SK-N-SH (cell line): ENCODE measurements at regions not wholly inside any gene's neighbourhood (a gene's known extent, or its start where the extent isn't known, plus 50 kb on each side); places are given as distances from the start of the nearest gene placed in this dataset.

Experiments used
- CTCF ChIA-PET: fragments of 300-600, 350-600 bp; formaldehyde crosslinking; extraction: SDS; loops from one replicate; lab custom pipeline; 2021; lab: Yijun Ruan, JAX
- POLR2A ChIA-PET: fragments of 350-600 bp; sonication (Branson Sonifier 250); formaldehyde crosslinking; extraction: SDS; loops from one replicate; lab custom pipeline; 2020; ENCODE audit warnings: antibody characterized with exemption, inconsistent platforms; lab: Yijun Ruan, JAX
- DNase-seq: peaks from one replicate; pipeline ENCODE4 v3.0.0; 2012
- H2AFZ ChIP-seq: fragments of 200-600 bp; sonication (generic); 2 replicates; pipeline ENCODE4 v1.8.1; 2016; ENCODE audit warnings: antibody characterized with exemption, mild to moderate bottlenecking, low read depth
- H3F3A ChIP-seq: fragments of 200-600 bp; sonication (generic); replicated peaks from 2 replicates; pipeline ENCODE3; 2016; ENCODE audit warnings: antibody characterized with exemption, mild to moderate bottlenecking; ENCODE audit not compliant: insufficient read depth
- H3K27ac ChIP-seq, 2 experiments: fragments of 200-500 bp in 1 of 2; fragments of 200-600 bp in 1 of 2; sonication (Bioruptor generic) in 1 of 2; sonication (generic), shearing (Covaris generic) in 1 of 2; 2 replicates each; pipeline versions ENCODE4 v1.5.1 to v1.6.1; 2014 to 2016; ENCODE audit warnings: low read depth in 2 of 2, inconsistent platforms in 1 of 2, low read length in 1 of 2, mild to moderate bottlenecking in 1 of 2, mixed read lengths in 1 of 2
- H3K27me3 ChIP-seq: fragments of 200-600 bp; sonication (generic), shearing (Covaris generic); 2 replicates; pipeline ENCODE4 v1.6.1; 2016; ENCODE audit warnings: mixed run types; ENCODE audit not compliant: insufficient read depth
- H3K36me3 ChIP-seq, 2 experiments: fragments of 200-500 bp in 1 of 2; fragments of 200-600 bp in 1 of 2; sonication (Bioruptor generic) in 1 of 2; sonication (generic) in 1 of 2; replicated peaks in 1 of 2; 2 replicates each; pipeline versions ENCODE3 to v1.5.1; 2014 to 2016; ENCODE audit warnings: low read length in 1 of 2, mild to moderate bottlenecking in 1 of 2; ENCODE audit not compliant: insufficient read depth in 2 of 2, control insufficient read depth in 1 of 2
- H3K4me1 ChIP-seq, 2 experiments: fragments of 200-500 bp in 1 of 2; fragments of 200-600 bp in 1 of 2; sonication (Bioruptor generic) in 1 of 2; sonication (generic), shearing (Covaris generic) in 1 of 2; 2 replicates each; pipeline versions ENCODE4 v1.5.1 to v1.6.1; 2014 to 2016; ENCODE audit warnings: low read depth in 1 of 2, low read length in 1 of 2, mixed run types in 1 of 2; ENCODE audit not compliant: insufficient read depth in 2 of 2, control insufficient read depth in 1 of 2
- H3K4me2 ChIP-seq: fragments of 200-600 bp; sonication (generic), shearing (Covaris generic); 2 replicates; pipeline ENCODE4 v1.6.1; 2017; ENCODE audit warnings: mixed run types
- H3K4me3 ChIP-seq, 2 experiments: fragments of 200-500 bp in 1 of 2; fragments of 200-600 bp in 1 of 2; sonication (Bioruptor generic) in 1 of 2; sonication (generic), shearing (Covaris generic) in 1 of 2; 2 replicates each; pipeline versions ENCODE4 v1.5.1 to v1.8.1; 2014 to 2016; ENCODE audit warnings: low read depth in 2 of 2, inconsistent platforms in 1 of 2, low read length in 1 of 2, mild to moderate bottlenecking in 1 of 2, mixed read lengths in 1 of 2, moderate library complexity in 1 of 2
- H3K79me2 ChIP-seq: fragments of 200-600 bp; sonication (generic); 2 replicates; pipeline ENCODE4 v1.8.1; 2017; ENCODE audit warnings: mild to moderate bottlenecking; ENCODE audit not compliant: insufficient read depth
- H3K9ac ChIP-seq: fragments of 200-600 bp; sonication (generic); 2 replicates; pipeline ENCODE4 v1.6.1; 2017; ENCODE audit warnings: mixed run types
- H3K9me2 ChIP-seq: fragments of 200-600 bp; sonication (generic); 2 replicates; pipeline ENCODE4 v1.6.1; 2017; ENCODE audit warnings: mixed run types
- H3K9me3 ChIP-seq: fragments of 200-600 bp; sonication (generic); 2 replicates; pipeline ENCODE4 v1.6.1; 2017; ENCODE audit warnings: mixed run types, mild to moderate bottlenecking, moderate library complexity
- H4K20me1 ChIP-seq: fragments of 200-600 bp; sonication (generic); 2 replicates; pipeline ENCODE4 v1.6.1; 2017; ENCODE audit warnings: mild to moderate bottlenecking, mixed run types; ENCODE audit not compliant: insufficient read depth
- ELF1 ChIP-seq: IDR thresholded peaks from 2 replicates; pipeline ENCODE4 v1.4.0; 2012
- EZH2phosphoT487 ChIP-seq: fragments of 200-600 bp; sonication (generic); IDR thresholded peaks from 2 replicates; pipeline ENCODE4 v1.6.1; 2017; ENCODE audit warnings: low read depth, mixed run types, mild to moderate bottlenecking, antibody characterized with exemption, moderate library complexity, borderline replicate concordance
- FOXJ3 ChIP-seq: sonication (generic); formaldehyde crosslinking; IDR thresholded peaks from 2 replicates; pipeline ENCODE4 v1.5.1; 2020; ENCODE audit warnings: mild to moderate bottlenecking, missing genetic modification reagents
- GABPA ChIP-seq: IDR thresholded peaks from 2 replicates; pipeline ENCODE4 v1.4.0; 2012; ENCODE audit warnings: low read depth, mild to moderate bottlenecking
- IRF3 ChIP-seq: fragments of 150-350 bp; IDR thresholded peaks from 2 replicates; pipeline ENCODE4 v1.6.1; 2016; ENCODE audit warnings: mild to moderate bottlenecking, low read depth, low read length
- MAX ChIP-seq: IDR thresholded peaks from 2 replicates; pipeline ENCODE4 v1.4.0; 2012; ENCODE audit warnings: low read depth
- MEF2A ChIP-seq: IDR thresholded peaks from 2 replicates; pipeline ENCODE4 v1.4.0; 2012; ENCODE audit warnings: low read depth, borderline replicate concordance
- MXI1 ChIP-seq: IDR thresholded peaks from 2 replicates; pipeline ENCODE4 v1.6.1; 2012; ENCODE audit warnings: mild to moderate bottlenecking, low read depth, low read length, improper control_type of control experiment
- NFIC ChIP-seq: IDR thresholded peaks from 2 replicates; pipeline ENCODE4 v1.4.0; 2012; ENCODE audit warnings: borderline replicate concordance
- NRF1 ChIP-seq: IDR thresholded peaks from 2 replicates; pipeline ENCODE4 v1.6.1; 2012; ENCODE audit warnings: low read depth, mild to moderate bottlenecking, low read length
- PBX3 ChIP-seq: IDR thresholded peaks from 2 replicates; pipeline ENCODE4; 2012
- POLR2AphosphoS5 ChIP-seq: IDR thresholded peaks from 2 replicates; pipeline ENCODE4 v1.6.1; 2012; ENCODE audit warnings: low read depth, low read length
- RAD21 ChIP-seq: IDR thresholded peaks from 2 replicates; pipeline ENCODE4 v1.6.1; 2012; ENCODE audit warnings: mild to moderate bottlenecking, low read length
- RCOR1 ChIP-seq: fragments of 150-350 bp; IDR thresholded peaks from 2 replicates; pipeline ENCODE4 v1.6.1; 2017; ENCODE audit warnings: antibody characterized with exemption, low read length
- RFX5 ChIP-seq: IDR thresholded peaks from 2 replicates; pipeline ENCODE4 v1.6.1; 2012; ENCODE audit warnings: mild to moderate bottlenecking, improper control_type of control experiment, low read length
- RXRA ChIP-seq: IDR thresholded peaks from 2 replicates; pipeline ENCODE4 v1.4.0; 2012; ENCODE audit warnings: low read depth, mild to moderate bottlenecking, borderline replicate concordance
- TAF1 ChIP-seq: IDR thresholded peaks from 2 replicates; pipeline ENCODE4 v1.6.1; 2012; ENCODE audit warnings: low read depth, mild to moderate bottlenecking, low read length, moderate library complexity, borderline replicate concordance
- TEAD4 ChIP-seq: IDR thresholded peaks from 2 replicates; pipeline ENCODE4 v1.4.0; 2012; ENCODE audit warnings: mild to moderate bottlenecking, borderline replicate concordance; ENCODE audit not compliant: insufficient read depth
- USF1 ChIP-seq: IDR thresholded peaks from 2 replicates; pipeline ENCODE4 v1.4.0; 2012; ENCODE audit warnings: low read depth, borderline replicate concordance
- USF2 ChIP-seq: fragments of 150-350 bp; IDR thresholded peaks from 2 replicates; pipeline ENCODE4 v1.6.1; 2017; ENCODE audit warnings: antibody characterized with exemption, low read length, low read depth, borderline replicate concordance
- YY1 ChIP-seq: IDR thresholded peaks from 2 replicates; pipeline ENCODE4 v1.4.0; 2012; ENCODE audit warnings: low read depth, mild to moderate bottlenecking
- ZBTB33 ChIP-seq: IDR thresholded peaks from 2 replicates; pipeline ENCODE4 v1.4.0; 2012; ENCODE audit warnings: low read depth, borderline replicate concordance
- WGBS: methylation state at CpG from one replicate; pipeline ENCODE4 v1.1.6; 2017; ENCODE audit warnings: low lambda C conversion rate; 5-methylcytosine and 5-hydroxymethylcytosine counted together

GRCh38 chr1:29823561-29823960, 587.2 kb downstream of the PTPRU start (continued):
- no peak for TF ChIP-seq FOXJ3 (CRISPR knock-in tag)
- TF ChIP-seq ZBTB33, result no peak
- no peak for TF ChIP-seq RCOR1
- TF ChIP-seq TAF1, result no peak
- TF ChIP-seq EZH2phosphoT487, result no peak

GRCh38 chr1:29821605-29822004, 585.3 kb downstream of the PTPRU start:
- H3K79me2 ChIP-seq, result no peaks in the 10 kb centered on the region
- 73% methylated on average over 1 of the region's 1 CpG for WGBS

More at GRCh38 chr1:29821605-29822004, 585.3 kb downstream of the PTPRU start:
- no peak for TF ChIP-seq RFX5
- no peak for TF ChIP-seq MAX
- TF ChIP-seq NRF1, result no peak
- TF ChIP-seq IRF3, result no peak
- no peak for TF ChIP-seq USF1
- TF ChIP-seq MEF2A, result no peak
- no peak for TF ChIP-seq MXI1
- TF ChIP-seq USF2, result no peak
- TF ChIP-seq TAF1, result no peak
- no peak for TF ChIP-seq RCOR1
- no peak for TF ChIP-seq TEAD4
- TF ChIP-seq ELF1, result no peak
- TF ChIP-seq RAD21, result no peak
- TF ChIP-seq RXRA, result no peak
- no peak for TF ChIP-seq PBX3
- TF ChIP-seq POLR2AphosphoS5, result no peak
- no peak for TF ChIP-seq YY1
- no peak for TF ChIP-seq EZH2phosphoT487
- TF ChIP-seq NFIC, result no peak
- no peak for TF ChIP-seq GABPA
- Histone ChIP-seq H3K27ac (no peak overlapping the region), H3F3A (no peaks in the 10 kb centered on the region), H3K9me2 (no peaks in the 10 kb centered on the region), H3K4me2 (no peak overlapping the region), H3K36me3 (no peaks in the 10 kb centered on the region), H3K4me1 (peaks cover 0 to 8% of the 10 kb centered on the region in 2 experiments; a peak in 1 of 4 replicates), H3K4me3 (no peak overlapping the region), H2AFZ (no peak overlapping the region), H3K9ac (no peak overlapping the region), H4K20me1 (no peaks in the 10 kb centered on the region), H3K9me3 (no peaks in the 10 kb centered on the region), H3K27me3 (no peaks in the 10 kb centered on the region)
- ChIA-PET CTCF (no interaction called here), POLR2A (no interaction called here)
- no peak for DNase-seq
